H1 (cell line): ENCODE measurements at regions not wholly inside any gene's neighbourhood (a gene's known extent, or its start where the extent isn't known, plus 50 kb on each side); places are given as distances from the start of the nearest gene placed in this dataset.

Experiments used
- CTCF ChIA-PET: fragments of 300-600 bp; sonication (Branson Sonifier 250); formaldehyde crosslinking; loops from one replicate; lab custom pipeline; 2021; ENCODE audit not compliant: partially characterized antibody; lab: Charles Lee
- POLR2A ChIA-PET: fragments of 300-600 bp; sonication (Branson Sonifier 250); formaldehyde crosslinking; loops from one replicate; lab custom pipeline; 2021; ENCODE audit warnings: inconsistent platforms; ENCODE audit not compliant: partially characterized antibody; lab: Charles Lee
- DNase-seq, 2 experiments: peaks; one replicate each; pipeline versions ENCODE4 v3.0.0 to v3.0.0-alpha.2; 2010 to 2022; ENCODE audit warnings: low spot score in 2 of 2, low read depth in 1 of 2, mixed read lengths in 1 of 2
- FAIRE-seq: peaks from 2 replicates; lab custom pipeline; 2011; peaks lifted over from hg19 to GRCh38; lab: Jason Lieb, UNC
- H2AFZ ChIP-seq: 2 replicates; pipeline ENCODE4 v1.8.1; 2012; ENCODE audit warnings: low read length, inconsistent platforms
- H2AK5ac ChIP-seq: 2 replicates; pipeline ENCODE4 v1.6.1; 2013; ENCODE audit warnings: low read depth, low read length
- H2BK120ac ChIP-seq: replicated peaks from 2 replicates; pipeline ENCODE3; 2013; ENCODE audit warnings: low read depth, low read length, inconsistent platforms
- H2BK12ac ChIP-seq: 2 replicates; pipeline ENCODE4 v1.6.1; 2013; ENCODE audit warnings: low read depth, low read length
- H2BK15ac ChIP-seq: 2 replicates; pipeline ENCODE4 v1.6.1; 2013; ENCODE audit warnings: low read length
- H2BK20ac ChIP-seq: 2 replicates; pipeline ENCODE4 v1.6.1; 2013; ENCODE audit warnings: low read length
- H2BK5ac ChIP-seq: 2 replicates; pipeline ENCODE4 v1.6.1; 2013; ENCODE audit warnings: low read depth, low read length
- H3K14ac ChIP-seq: 2 replicates; pipeline ENCODE4 v1.6.1; 2013; ENCODE audit warnings: inconsistent platforms; ENCODE audit not compliant: insufficient read length
- H3K18ac ChIP-seq: 2 replicates; pipeline ENCODE4 v1.6.1; 2013; ENCODE audit warnings: low read length; ENCODE audit errors: extremely low read depth
- H3K23ac ChIP-seq: 2 replicates; pipeline ENCODE4 v1.6.1; 2013; ENCODE audit warnings: inconsistent platforms; ENCODE audit not compliant: insufficient read length
- H3K23me2 ChIP-seq: 2 replicates; pipeline ENCODE4 v1.6.1; 2013; ENCODE audit warnings: low read depth, low read length
- H3K27ac ChIP-seq: 2 replicates; pipeline ENCODE4 v1.6.1; 2011; ENCODE audit warnings: low read depth, low read length, inconsistent platforms
- H3K27me3 ChIP-seq, 4 experiments: replicated peaks in 1 of 4; 1 replicate in 1 of 4; 2 replicates in 3 of 4; pipeline versions ENCODE4 v1.6.1 to v1.8.1; 2011 to 2013; ENCODE audit warnings: low read length in 3 of 4, mild to moderate bottlenecking in 3 of 4, inconsistent platforms in 2 of 4, mixed read lengths in 2 of 4, moderate library complexity in 1 of 4; ENCODE audit not compliant: control insufficient read depth in 3 of 4, insufficient read depth in 3 of 4; ENCODE audit errors: extremely low read depth in 1 of 4
- H3K36me3 ChIP-seq, 4 experiments: 2 replicates each; pipeline versions ENCODE4 v1.6.1 to v1.8.1; 2011 to 2013; ENCODE audit warnings: mild to moderate bottlenecking in 4 of 4, low read length in 3 of 4, moderate library complexity in 2 of 4, control low read depth in 1 of 4, inconsistent platforms in 1 of 4; ENCODE audit not compliant: insufficient read depth in 4 of 4, control insufficient read depth in 2 of 4
- H3K4ac ChIP-seq: replicated peaks from 2 replicates; pipeline ENCODE3; 2013; ENCODE audit warnings: low read length, low read depth, mixed read lengths, inconsistent platforms; ENCODE audit not compliant: insufficient read length
- H3K4me1 ChIP-seq, 4 experiments: replicated peaks in 1 of 4; 1 replicate in 1 of 4; 2 replicates in 3 of 4; pipeline versions ENCODE4 v1.6.1 to v1.8.1; 2011 to 2013; ENCODE audit warnings: low read length in 3 of 4, inconsistent platforms in 2 of 4, mixed read lengths in 1 of 4; ENCODE audit not compliant: insufficient read depth in 4 of 4, control insufficient read depth in 3 of 4
- H3K4me2 ChIP-seq, 2 experiments: 2 replicates each; pipeline versions ENCODE4 v1.6.1 to v1.8.1; 2011 to 2013; ENCODE audit warnings: low read depth in 2 of 2, low read length in 2 of 2, control low read depth in 1 of 2, inconsistent platforms in 1 of 2, mild to moderate bottlenecking in 1 of 2; ENCODE audit not compliant: insufficient read depth in 1 of 2
- H3K4me3 ChIP-seq, 4 experiments: fragments of 200-600, 300-600 bp in 1 of 4; sonication (generic), shearing (Covaris generic), sonication (Bioruptor Twin) in 1 of 4; 2 replicates each; pipeline versions ENCODE4 v1.5.1 to v1.8.1; 2011 to 2016; ENCODE audit warnings: low read length in 4 of 4, low read depth in 3 of 4, control low read depth in 2 of 4, inconsistent platforms in 2 of 4, mild to moderate bottlenecking in 2 of 4, mixed read lengths in 1 of 4, moderate library complexity in 1 of 4; ENCODE audit not compliant: insufficient read depth in 2 of 4; ENCODE audit errors: extremely low read depth in 1 of 4
- H3K56ac ChIP-seq: replicated peaks from 2 replicates; pipeline ENCODE3; 2013; ENCODE audit warnings: low read depth, mild to moderate bottlenecking, mixed read lengths, low read length, inconsistent platforms; ENCODE audit not compliant: insufficient read length
- H3K79me1 ChIP-seq: 2 replicates; pipeline ENCODE4 v1.6.1; 2013; ENCODE audit warnings: low read depth, low read length, control low read depth
- H3K79me2 ChIP-seq, 2 experiments: 2 replicates each; pipeline versions ENCODE4 v1.6.1 to v1.8.1; 2012 to 2013; ENCODE audit warnings: low read length in 2 of 2, mild to moderate bottlenecking in 2 of 2, inconsistent platforms in 1 of 2; ENCODE audit not compliant: insufficient read depth in 2 of 2, control insufficient read depth in 1 of 2
- H3K9ac ChIP-seq, 4 experiments: replicated peaks in 1 of 4; 1 replicate in 1 of 4; 2 replicates in 3 of 4; pipeline versions ENCODE4 v1.6.1 to v1.8.1; 2011 to 2013; ENCODE audit warnings: low read depth in 3 of 4, low read length in 3 of 4, control low read depth in 2 of 4, mild to moderate bottlenecking in 2 of 4, moderate library complexity in 2 of 4, inconsistent platforms in 1 of 4; ENCODE audit errors: extremely low read depth in 1 of 4
- H3K9me3 ChIP-seq, 2 experiments: 2 replicates each; pipeline versions ENCODE4 v1.6.1 to v1.8.1; 2012 to 2013; ENCODE audit warnings: mild to moderate bottlenecking in 2 of 2, moderate library complexity in 2 of 2, control low read depth in 1 of 2, inconsistent platforms in 1 of 2, low read depth in 1 of 2, low read length in 1 of 2, mixed read lengths in 1 of 2; ENCODE audit not compliant: insufficient read depth in 2 of 2
- H4K20me1 ChIP-seq, 2 experiments: replicated peaks in 1 of 2; 2 replicates each; pipeline versions ENCODE3 to v1.8.1; 2011 to 2013; ENCODE audit warnings: inconsistent platforms in 2 of 2, low read length in 2 of 2, mild to moderate bottlenecking in 1 of 2; ENCODE audit not compliant: insufficient read depth in 2 of 2, control insufficient read depth in 1 of 2
- H4K5ac ChIP-seq: 2 replicates; pipeline ENCODE4 v1.6.1; 2013; ENCODE audit warnings: low read length, low read depth, mixed read lengths, inconsistent platforms; ENCODE audit not compliant: insufficient read length
- H4K8ac ChIP-seq: 2 replicates; pipeline ENCODE4 v1.8.0; 2013; ENCODE audit warnings: mild to moderate bottlenecking, moderate library complexity, low read length, inconsistent platforms; ENCODE audit not compliant: insufficient read depth; ENCODE audit errors: extremely low read depth
- H4K91ac ChIP-seq: replicated peaks from 2 replicates; pipeline ENCODE3; 2013; ENCODE audit warnings: low read length, mixed read lengths, inconsistent platforms; ENCODE audit not compliant: insufficient read length
- BCL11A ChIP-seq, 2 experiments: IDR thresholded peaks; one replicate each; pipeline ENCODE4 v1.6.1; 2011; ENCODE audit warnings: low read depth in 2 of 2, low read length in 2 of 2, mild to moderate bottlenecking in 2 of 2
- CHD2 ChIP-seq: IDR thresholded peaks from 2 replicates; pipeline ENCODE4 v1.6.1; 2012; ENCODE audit warnings: low read length, improper control_type of control experiment
- EZH2 ChIP-seq: fragments of 200-600 bp; sonication (generic); IDR thresholded peaks from 2 replicates; pipeline ENCODE4 v1.7.1; 2012; ENCODE audit warnings: low read depth, mild to moderate bottlenecking, moderate library complexity, low read length, inconsistent platforms; ENCODE audit not compliant: severe bottlenecking
- GTF2F1 ChIP-seq: IDR thresholded peaks from 2 replicates; pipeline ENCODE4 v1.6.1; 2012; ENCODE audit warnings: low read depth, low read length, improper control_type of control experiment, borderline replicate concordance
- POLR2A ChIP-seq, 2 experiments: IDR thresholded peaks; 1 replicate in 1 of 2; 2 replicates in 1 of 2; pipeline ENCODE4 v1.6.1; 2011; ENCODE audit warnings: low read depth in 2 of 2, low read length in 2 of 2, mild to moderate bottlenecking in 2 of 2; ENCODE audit errors: control extremely low read depth in 1 of 2
- SIN3A ChIP-seq, 2 experiments: IDR thresholded peaks in 1 of 2; conservative IDR thresholded peaks in 1 of 2; 2 replicates each; pipeline ENCODE4 v1.6.1; 2011 to 2012; ENCODE audit warnings: low read length in 2 of 2, improper control_type of control experiment in 1 of 2, low read depth in 1 of 2, mild to moderate bottlenecking in 1 of 2
- WGBS, 2 experiments: shearing (Covaris generic) in 1 of 2; methylation state at CpG; one replicate each; pipeline versions ENCODE4 v1.1.6 to v1.1.7; 2013 to 2015; ENCODE audit warnings: low lambda C conversion rate in 2 of 2, mixed read lengths in 2 of 2, inconsistent platforms in 1 of 2, low coverage in 1 of 2, missing lambda C conversion rate in 1 of 2; ENCODE audit not compliant: insufficient replicate concordance in 2 of 2, insufficient coverage in 1 of 2, insufficient read length in 1 of 2; ENCODE audit errors: extremely low coverage in 1 of 2, missing lambda C conversion rate in 1 of 2; 5-methylcytosine and 5-hydroxymethylcytosine counted together

- Histone ChIP-seq H4K8ac (no peak overlapping the region), H2AFZ (no peak overlapping the region), H4K91ac (no peak overlapping the region), H2BK12ac (no peak overlapping the region), H3K9ac (no peak overlapping the region), H4K20me1 (no peaks in the 10 kb centered on the region), H3K79me1 (no peaks in the 10 kb centered on the region), H2BK20ac (0 out of 2 replicates have a peak overlapping the region, but pooled peaks have one; percentile 24), H3K79me2 (no peaks in the 10 kb centered on the region), H2BK15ac (no peak overlapping the region), H3K4me3 (no peak overlapping the region), H2AK5ac (no peak overlapping the region), H3K23me2 (no peaks in the 10 kb centered on the region), H3K27me3 (no peaks in the 10 kb centered on the region), H3K36me3 (no peaks in the 10 kb centered on the region; a peak in 1 of 8 replicates), H3K56ac (no peak overlapping the region), H3K4me1 (peaks cover 0 to 4% (median 0%) of the 10 kb centered on the region in 4 experiments; a peak in 3 of 7 replicates), H2BK5ac (no peak overlapping the region), H3K4me2 (no peak overlapping the region), H2BK120ac (no peak overlapping the region)
- CTCF ChIA-PET, result interaction anchor here (0.7 to 1.7 kb wide), 4 partner anchors 14 to 304 kb away, joined by 3 to 5 read pairs (median 3); no protein-coding TSS in a partner anchor
- no peak for DNase-seq
- POLR2A ChIA-PET, result no interaction called here
- WGBS, 2 experiments, result 86% methylated on average over 7 of the region's 7 CpGs; no CpG with 5 or more reads in 1 of the 2 experiments
- TF ChIP-seq POLR2A (IDR thresholded peaks at IDR 0.05; ENCODE audit: control extremely low read depth in 1 of 2, low read depth in 2 of 2, low read length in 2 of 2), result no peak
- no peak for TF ChIP-seq GTF2F1
- TF ChIP-seq CHD2, result no peak
- no peak for TF ChIP-seq EZH2
- no peak for TF ChIP-seq SIN3A (conservative IDR thresholded peaks at IDR 0.05 in 1 of 2, IDR thresholded peaks at IDR 0.05 in 1 of 2; ENCODE audit: low read depth in 1 of 2, low read length in 2 of 2)
- no peak for TF ChIP-seq BCL11A (IDR thresholded peaks at IDR 0.05; ENCODE audit: low read depth in 2 of 2, low read length in 2 of 2)
- TF ChIP-seq, all 59 proteins: peak for 0
- Histone ChIP-seq H3K14ac (no peak overlapping the region), H3K4ac (no peak overlapping the region), H3K23ac (no peak overlapping the region), H3K18ac (no peak overlapping the region), H3K9me3 (no peaks in the 10 kb centered on the region), H4K5ac (no peak overlapping the region), H3K27ac (no peak overlapping the region)
- FAIRE-seq, result no peak
These were observed 467.1 kb upstream of the SOX5 start for GRCh38 chr12:24416423-24417109.
